Cardiac muscle cell (in vitro differentiated cells and primary cell): ENCODE measurements at regions not wholly inside any gene's neighbourhood (a gene's known extent, or its start where the extent isn't known, plus 50 kb on each side); places are given as distances from the start of the nearest gene placed in this dataset.

Experiments used
- DNase-seq, 2 donors: peaks; one replicate each; pipeline versions ENCODE4 v3.0.0 to v3.0.0-alpha.2; 2010 to 2017; ENCODE audit warnings: low read depth in 1 of 2, low spot score in 1 of 2
- H3K27ac ChIP-seq: fragments of 200-600 bp; sonication (generic); 2 replicates; pipeline ENCODE4 v1.5.1; 2016
- H3K27me3 ChIP-seq: fragments of 200-600 bp; sonication (generic); 2 replicates; pipeline ENCODE4 v1.6.0; 2016; ENCODE audit warnings: control low read depth
- H3K36me3 ChIP-seq: fragments of 200-600 bp; sonication (generic); 2 replicates; pipeline ENCODE4 v1.5.1; 2016; ENCODE audit warnings: control low read depth
- H3K4me1 ChIP-seq: fragments of 200-600 bp; sonication (generic); 2 replicates; pipeline ENCODE4 v1.8.1; 2017; ENCODE audit warnings: low read depth, mild to moderate bottlenecking, mixed run types
- H3K4me3 ChIP-seq: fragments of 200-600 bp; sonication (generic); 2 replicates; pipeline ENCODE4 v1.5.1; 2016; ENCODE audit warnings: mild to moderate bottlenecking
- H3K9me3 ChIP-seq: fragments of 200-600 bp; sonication (generic); 2 replicates; pipeline ENCODE4 v1.5.1; 2017; ENCODE audit warnings: low read depth, mild to moderate bottlenecking, control low read depth
- CTCF ChIP-seq: IDR thresholded peaks from 2 replicates; pipeline ENCODE4 v1.5.1; 2012; ENCODE audit warnings: low read depth, mild to moderate bottlenecking, low read length

GRCh38 chr7:130937016-130937415 lies 203.0 kb upstream of the KLF14 start:
- no peak overlapping the region for H3K27ac ChIP-seq
- DNase-seq, result no peak
- no peaks in the 10 kb centered on the region for H3K27me3 ChIP-seq
- TF ChIP-seq CTCF, result no peak
- H3K4me3 ChIP-seq, result no peak overlapping the region
- H3K36me3 ChIP-seq, result no peaks in the 10 kb centered on the region
- no peaks in the 10 kb centered on the region for H3K9me3 ChIP-seq
- H3K4me1 ChIP-seq, result peaks cover 3% of the 10 kb centered on the region

GRCh38 chr7:130937830-130938229 lies 203.8 kb upstream of the KLF14 start:
- TF ChIP-seq CTCF, result no peak
- H3K27ac ChIP-seq, result no peak overlapping the region
- peaks cover 3% of the 10 kb centered on the region for H3K4me1 ChIP-seq
- no peak overlapping the region for H3K4me3 ChIP-seq
- DNase-seq, result no peak
- no peaks in the 10 kb centered on the region for H3K36me3 ChIP-seq
- H3K27me3 ChIP-seq, result no peaks in the 10 kb centered on the region
- no peaks in the 10 kb centered on the region for H3K9me3 ChIP-seq

GRCh38 chr7:130938661-130939060 lies 204.7 kb upstream of the KLF14 start:
- Histone ChIP-seq H3K36me3 (no peaks in the 10 kb centered on the region), H3K9me3 (no peaks in the 10 kb centered on the region), H3K4me3 (no peak overlapping the region), H3K4me1 (peaks cover 3% of the 10 kb centered on the region), H3K27me3 (no peaks in the 10 kb centered on the region), H3K27ac (no peak overlapping the region)
- TF ChIP-seq CTCF, result no peak
- DNase-seq, result no peak

GRCh38 chr7:130939321-130940095 lies 205.5 kb upstream of the KLF14 start:
- Histone ChIP-seq H3K27ac (no peak overlapping the region), H3K9me3 (no peaks in the 10 kb centered on the region), H3K4me1 (peaks cover 3% of the 10 kb centered on the region), H3K36me3 (no peaks in the 10 kb centered on the region), H3K27me3 (no peaks in the 10 kb centered on the region), H3K4me3 (no peak overlapping the region)
- no peak for TF ChIP-seq CTCF
- no peak for DNase-seq

GRCh38 chr7:130940326-130940725 lies 206.3 kb upstream of the KLF14 start:
- H3K4me1 ChIP-seq, result peaks cover 3% of the 10 kb centered on the region
- H3K36me3 ChIP-seq, result no peaks in the 10 kb centered on the region
- TF ChIP-seq CTCF, result no peak
- H3K27me3 ChIP-seq, result no peaks in the 10 kb centered on the region
- no peak overlapping the region for H3K27ac ChIP-seq
- DNase-seq, result no peak
- H3K4me3 ChIP-seq, result no peak overlapping the region
- no peaks in the 10 kb centered on the region for H3K9me3 ChIP-seq

- Histone ChIP-seq H3K27me3 (no peaks in the 10 kb centered on the region), H3K4me3 (no peak overlapping the region), H3K36me3 (no peaks in the 10 kb centered on the region), H3K9me3 (no peaks in the 10 kb centered on the region), H3K4me1 (peaks cover 3% of the 10 kb centered on the region), H3K27ac (no peak overlapping the region)
- no peak for TF ChIP-seq CTCF
- no peak for DNase-seq
Measured at GRCh38 chr7:130940907-130941306, 206.9 kb upstream of the KLF14 start.
